B cell (primary cell): ENCODE measurements at regions not wholly inside any gene's neighbourhood (a gene's known extent, or its start where the extent isn't known, plus 50 kb on each side); places are given as distances from the start of the nearest gene placed in this dataset.

Experiments
- ATAC-seq: fragments of 200-7000 bp; cut with Tn5 transposase; one replicate; pipeline ENCODE4 v1.10.0; 2021; ENCODE audit warnings: low read depth, mild to moderate bottlenecking, moderate number of reproducible peaks, moderate library complexity
- CTCF ChIA-PET: fragments of 350-600 bp; sonication (Branson Sonifier 250); formaldehyde crosslinking; loops from one replicate; lab custom pipeline; 2021; ENCODE audit warnings: antibody characterized with exemption, inconsistent platforms; lab: Charles Lee
- POLR2A ChIA-PET: fragments of 350-600 bp; sonication (Branson Sonifier 250); formaldehyde crosslinking; loops from one replicate; lab custom pipeline; 2021; ENCODE audit warnings: antibody characterized with exemption; lab: Charles Lee
- DNase-seq: peaks from one replicate; pipeline ENCODE4 v3.0.0; 2013
- H2AFZ ChIP-seq: 2 replicates; pipeline ENCODE4 v1.6.1; 2012; ENCODE audit warnings: mild to moderate bottlenecking, low read depth, low read length; ENCODE audit not compliant: insufficient read depth, poor library complexity, severe bottlenecking
- H3K27ac ChIP-seq, 2 donors: 1 replicate in 1 of 2; 2 replicates in 1 of 2; pipeline ENCODE4 v1.5.1; 2012 to 2013; ENCODE audit warnings: low read length in 2 of 2, mild to moderate bottlenecking in 2 of 2, moderate library complexity in 1 of 2
- H3K27me3 ChIP-seq, 4 experiments: fragments of 200-600 bp in 1 of 4; sonication (generic) in 1 of 4; replicated peaks in 1 of 4; 1 replicate in 2 of 4; 2 replicates in 2 of 4; pipeline versions ENCODE4 v1.6.1 to v1.7.0; 2013 to 2016; ENCODE audit warnings: low read length in 3 of 4, mild to moderate bottlenecking in 2 of 4, mixed read lengths in 1 of 4, moderate library complexity in 1 of 4; ENCODE audit not compliant: insufficient read depth in 4 of 4, control insufficient read depth in 3 of 4; ENCODE audit errors: control extremely low read depth in 1 of 4
- H3K36me3 ChIP-seq, 2 experiments: replicated peaks in 1 of 2; 1 replicate in 1 of 2; 2 replicates in 1 of 2; pipeline versions ENCODE4 v1.6.1 to v1.7.1; 2013; ENCODE audit warnings: low read length in 1 of 2; ENCODE audit not compliant: insufficient read depth in 2 of 2, control insufficient read depth in 1 of 2; ENCODE audit errors: control extremely low read depth in 1 of 2, extremely low read depth in 1 of 2
- H3K4me1 ChIP-seq, 2 donors: fragments of 200-600 bp in 1 of 2; sonication (generic) in 1 of 2; 1 replicate in 1 of 2; 2 replicates in 1 of 2; pipeline versions ENCODE4 v1.5.1 to v1.6.1; 2013 to 2017; ENCODE audit warnings: low read length in 2 of 2; ENCODE audit not compliant: control insufficient read depth in 2 of 2, insufficient read depth in 2 of 2
- H3K4me2 ChIP-seq: replicated peaks from 2 replicates; pipeline ENCODE3; 2012; ENCODE audit warnings: mild to moderate bottlenecking, low read depth, low read length; ENCODE audit not compliant: poor library complexity, severe bottlenecking
- H3K4me3 ChIP-seq, 5 experiments: fragments of 200-600 bp in 1 of 5; sonication (generic) in 1 of 5; 1 replicate in 3 of 5; 2 replicates in 2 of 5; pipeline versions ENCODE4 v1.5.1 to v1.7.0; 2011 to 2016; ENCODE audit warnings: low read length in 4 of 5, mild to moderate bottlenecking in 4 of 5, low read depth in 2 of 5, control low read depth in 1 of 5, moderate library complexity in 1 of 5; ENCODE audit not compliant: insufficient read depth in 1 of 5; ENCODE audit errors: control extremely low read depth in 1 of 5, extremely low read depth in 1 of 5
- H3K79me2 ChIP-seq: fragments of 200-600 bp; sonication (generic); one replicate; pipeline ENCODE4 v1.6.0; 2016; ENCODE audit warnings: low read length; ENCODE audit not compliant: control insufficient read depth, insufficient read depth
- H3K9ac ChIP-seq: fragments of 200-600 bp; sonication (generic); 2 replicates; pipeline ENCODE4 v1.6.1; 2017; ENCODE audit warnings: mild to moderate bottlenecking, low read length, moderate library complexity
- H3K9me3 ChIP-seq, 3 donors: one replicate each; pipeline versions ENCODE4 v1.6.1 to v1.7.1; 2013; ENCODE audit warnings: low read length in 2 of 3; ENCODE audit not compliant: control insufficient read depth in 2 of 3, insufficient read depth in 1 of 3; ENCODE audit errors: control extremely low read depth in 1 of 3
- H4K20me1 ChIP-seq: 2 replicates; pipeline ENCODE4 v1.6.0; 2012; ENCODE audit warnings: mild to moderate bottlenecking, low read length; ENCODE audit not compliant: insufficient read depth, control insufficient read depth, poor library complexity, severe bottlenecking
- H3K27ac Mint-ChIP-seq: one replicate; pipeline ENCODE4 v1.8.0; 2021; ENCODE audit warnings: mixed read lengths
- H3K27me3 Mint-ChIP-seq: one replicate; pipeline ENCODE4 v1.8.0; 2021; ENCODE audit warnings: mixed read lengths
- H3K4me1 Mint-ChIP-seq: one replicate; pipeline ENCODE4 v1.8.0; 2021; ENCODE audit warnings: mixed read lengths
- H3K4me3 Mint-ChIP-seq: one replicate; pipeline ENCODE4 v1.8.0; 2021; ENCODE audit warnings: mixed read lengths
- H3K9me3 Mint-ChIP-seq: one replicate; pipeline ENCODE4 v1.8.0; 2022; ENCODE audit warnings: mixed read lengths; ENCODE audit not compliant: insufficient read depth
- EZH2 ChIP-seq: IDR thresholded peaks from 2 replicates; pipeline ENCODE4 v1.6.1; 2012; ENCODE audit warnings: borderline replicate concordance, low read depth, mild to moderate bottlenecking, moderate library complexity, low read length; ENCODE audit not compliant: insufficient read depth, poor library complexity, severe bottlenecking
- WGBS: methylation state at CpG from one replicate; pipeline ENCODE4 v1.1.5; 2013; ENCODE audit warnings: missing lambda C conversion rate; ENCODE audit not compliant: insufficient coverage; 5-methylcytosine and 5-hydroxymethylcytosine counted together
- intact Hi-C: fragments of 100-400 bp; cut with micrococcal nuclease; formaldehyde crosslinking; loops from one replicate; pipeline ENCODE4 v1.10.0; 2022
- TF ChIP-seq, protein P1 (sequence below): fragments of 200-600 bp; IDR thresholded peaks from one replicate; pipeline ENCODE4 v1.8.0; 2022; ENCODE audit warnings: antibody characterized with exemption, mild to moderate bottlenecking

- ChIA-PET CTCF (no interaction called here), POLR2A (no interaction called here)
- no peaks in the 10 kb centered on the region for H3K9me3 Mint-ChIP-seq
Observed at GRCh38 chr1:194174528-194174927, 988.1 kb upstream of the B3GALT2 start.

DNA sequence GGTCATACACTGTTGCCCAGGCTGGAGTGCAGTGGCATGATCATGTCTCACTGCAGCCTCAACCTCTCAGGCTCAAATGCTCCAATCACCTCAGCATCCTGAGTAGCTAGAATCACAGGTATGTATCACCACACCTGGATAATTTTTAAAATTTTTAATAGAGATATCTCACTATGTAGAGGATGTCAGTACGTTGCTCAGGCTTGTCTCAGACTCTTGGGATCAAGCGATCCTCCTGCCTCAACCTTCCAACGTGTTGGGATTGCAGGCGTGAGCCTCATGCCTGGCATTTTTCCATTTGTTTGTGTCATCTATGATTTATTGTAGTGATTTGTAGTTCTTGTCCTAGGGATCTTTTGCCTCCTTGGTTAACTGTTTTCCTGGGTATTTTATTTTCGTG, 985.2 kb upstream of the B3GALT2 start:
- no peaks in the 10 kb centered on the region for H3K27me3 Mint-ChIP-seq
- no peaks in the 10 kb centered on the region for H3K9me3 ChIP-seq
- DNase-seq (no peak), ATAC-seq (no peak)
- H2AFZ ChIP-seq = no peak overlapping the region
- H3K4me1 ChIP-seq = no peaks in the 10 kb centered on the region
- no peak overlapping the region for H3K4me2 ChIP-seq
- CTCF ChIA-PET = no interaction called here
- H3K9ac ChIP-seq = no peak overlapping the region
- no peak overlapping the region for H3K4me3 ChIP-seq
- WGBS = 87% methylated on average over 5 of the region's 5 CpGs
- no peak overlapping the region for H3K4me3 Mint-ChIP-seq
- no peak overlapping the region for H3K27ac Mint-ChIP-seq
- H4K20me1 ChIP-seq = no peaks in the 10 kb centered on the region
- H3K9me3 Mint-ChIP-seq = no peaks in the 10 kb centered on the region
- no peaks in the 10 kb centered on the region for H3K36me3 ChIP-seq
- H3K4me1 Mint-ChIP-seq = no peaks in the 10 kb centered on the region
- H3K27ac ChIP-seq = no peak overlapping the region
- H3K79me2 ChIP-seq = no peaks in the 10 kb centered on the region
- no peaks in the 10 kb centered on the region for H3K27me3 ChIP-seq
- intact Hi-C loops = no loop called here
- no peak for TF ChIP-seq EZH2
- TF ChIP-seq, protein P1, sequence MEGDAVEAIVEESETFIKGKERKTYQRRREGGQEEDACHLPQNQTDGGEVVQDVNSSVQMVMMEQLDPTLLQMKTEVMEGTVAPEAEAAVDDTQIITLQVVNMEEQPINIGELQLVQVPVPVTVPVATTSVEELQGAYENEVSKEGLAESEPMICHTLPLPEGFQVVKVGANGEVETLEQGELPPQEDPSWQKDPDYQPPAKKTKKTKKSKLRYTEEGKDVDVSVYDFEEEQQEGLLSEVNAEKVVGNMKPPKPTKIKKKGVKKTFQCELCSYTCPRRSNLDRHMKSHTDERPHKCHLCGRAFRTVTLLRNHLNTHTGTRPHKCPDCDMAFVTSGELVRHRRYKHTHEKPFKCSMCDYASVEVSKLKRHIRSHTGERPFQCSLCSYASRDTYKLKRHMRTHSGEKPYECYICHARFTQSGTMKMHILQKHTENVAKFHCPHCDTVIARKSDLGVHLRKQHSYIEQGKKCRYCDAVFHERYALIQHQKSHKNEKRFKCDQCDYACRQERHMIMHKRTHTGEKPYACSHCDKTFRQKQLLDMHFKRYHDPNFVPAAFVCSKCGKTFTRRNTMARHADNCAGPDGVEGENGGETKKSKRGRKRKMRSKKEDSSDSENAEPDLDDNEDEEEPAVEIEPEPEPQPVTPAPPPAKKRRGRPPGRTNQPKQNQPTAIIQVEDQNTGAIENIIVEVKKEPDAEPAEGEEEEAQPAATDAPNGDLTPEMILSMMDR = no peak
- POLR2A ChIA-PET = interaction anchor here (0.5 kb wide), 1 partner anchor 95 kb away, joined by 3 read pairs; no protein-coding TSS in a partner anchor

More at GRCh38 chr1:194174528-194174927, 988.1 kb upstream of the B3GALT2 start:
- intact Hi-C loops = no loop called here
- no peaks in the 10 kb centered on the region for H3K4me1 ChIP-seq
- H4K20me1 ChIP-seq = no peaks in the 10 kb centered on the region
- DNase-seq = no peak
- no peak for ATAC-seq
- H3K27ac Mint-ChIP-seq = no peak overlapping the region
- H3K36me3 ChIP-seq = no peaks in the 10 kb centered on the region
- no peak overlapping the region for H3K4me2 ChIP-seq
- no peaks in the 10 kb centered on the region for H3K27me3 Mint-ChIP-seq
- H3K4me3 ChIP-seq = no peak overlapping the region
- H3K27me3 ChIP-seq = no peaks in the 10 kb centered on the region
- no peaks in the 10 kb centered on the region for H3K9me3 ChIP-seq
- H3K9ac ChIP-seq = no peak overlapping the region
- TF ChIP-seq, protein P1 = no peak
- no peak for TF ChIP-seq EZH2
- H3K79me2 ChIP-seq = no peaks in the 10 kb centered on the region
- H3K4me3 Mint-ChIP-seq = no peak overlapping the region
- no peak overlapping the region for H3K27ac ChIP-seq
- H2AFZ ChIP-seq = no peak overlapping the region
- no peaks in the 10 kb centered on the region for H3K4me1 Mint-ChIP-seq
